ENCODE measurements at regions not wholly inside any gene's neighbourhood (a gene's known extent, or its start where the extent isn't known, plus 50 kb on each side); places are given as distances from the start of the nearest gene placed in this dataset.

- TF ChIP-seq CTCF (IDR thresholded peaks at IDR 0.05; ENCODE audit: insufficient read depth, low read length) (no peak), POLR2AphosphoS5 (IDR thresholded peaks at IDR 0.05; ENCODE audit: low read depth) (no peak), REST (IDR thresholded peaks at IDR 0.05; ENCODE audit: insufficient replicate concordance, low read depth) (no peak), SPI1 (IDR thresholded peaks at IDR 0.05; ENCODE audit: borderline replicate concordance, low read depth) (no peak), GABPA (IDR thresholded peaks at IDR 0.05; ENCODE audit: low read depth) (no peak)
These were observed 132.6 kb downstream of the ETS2 start for GRCh38 chr21:38938343-38938742.

Data from HL-60 (cell line).